HepG2 (cell line): ENCODE measurements at regions not wholly inside any gene's neighbourhood (a gene's known extent, or its start where the extent isn't known, plus 50 kb on each side); places are given as distances from the start of the nearest gene placed in this dataset.

Experiments used
- ATAC-seq: fragments of 200-7000 bp; cut with Tn5 transposase; 3 replicates; pipeline ENCODE4 v1.9.1; 2020; ENCODE audit warnings: mild to moderate bottlenecking, moderate library complexity
- BruUV-seq: library from RNA; stranded (reverse); fragments of 400-500 nt; replicated peaks from 2 replicates; lab custom pipeline; 2021; lab: Mats Ljungman, UMichigan
- CTCF ChIA-PET: fragments of 300-600 bp; formaldehyde crosslinking; extraction: SDS; loops from one replicate; lab custom pipeline; 2021; ENCODE audit warnings: low total read pairs, inconsistent platforms, low intra/inter-chr PET ratio; lab: Yijun Ruan, JAX
- POLR2A ChIA-PET: fragments of 350-600 bp; sonication (Branson Sonifier 250); formaldehyde crosslinking; loops from one replicate; lab custom pipeline; 2020; ENCODE audit warnings: antibody characterized with exemption, inconsistent platforms; lab: Yijun Ruan, JAX
- DNase-seq: peaks from one replicate; pipeline ENCODE4 v3.0.0-alpha.2; 2015; ENCODE audit warnings: low spot score
- FAIRE-seq: peaks from 3 replicates; lab custom pipeline; 2011; peaks lifted over from hg19 to GRCh38; lab: Jason Lieb, UNC
- H2AFZ ChIP-seq: one replicate; pipeline ENCODE4 v1.6.1; 2011; ENCODE audit warnings: low read length, inconsistent platforms
- H3K27ac ChIP-seq: fragments of 300-600 bp; 3 replicates; pipeline ENCODE4 v1.8.0; 2011; ENCODE audit warnings: mixed run types, mild to moderate bottlenecking, mixed read lengths, low read length, inconsistent platforms; ENCODE audit not compliant: insufficient read depth; ENCODE audit errors: extremely low read length
- H3K27me3 ChIP-seq, 2 experiments: fragments of 200-600 bp in 1 of 2; 2 replicates in 1 of 2; 3 replicates in 1 of 2; pipeline versions ENCODE4 v1.6.0 to v1.8.0; 2011; ENCODE audit warnings: low read length in 2 of 2, mild to moderate bottlenecking in 2 of 2, moderate library complexity in 2 of 2, inconsistent platforms in 1 of 2; ENCODE audit not compliant: insufficient read depth in 2 of 2, control insufficient read depth in 1 of 2
- H3K36me3 ChIP-seq, 2 experiments: fragments of 200-600 bp in 1 of 2; replicated peaks in 1 of 2; 2 replicates in 1 of 2; 3 replicates in 1 of 2; pipeline versions ENCODE4 v1.5.1 to v1.8.0; 2011; ENCODE audit warnings: low read length in 2 of 2, inconsistent platforms in 1 of 2; ENCODE audit not compliant: insufficient read depth in 2 of 2, control insufficient read depth in 1 of 2
- H3K4me1 ChIP-seq: 2 replicates; pipeline ENCODE4 v1.5.1; 2012; ENCODE audit warnings: low read length, inconsistent platforms; ENCODE audit not compliant: insufficient read depth
- H3K4me2 ChIP-seq: 2 replicates; pipeline ENCODE4 v1.6.0; 2011; ENCODE audit warnings: low read depth, low read length, inconsistent platforms
- H3K4me3 ChIP-seq, 3 experiments: fragments of 200-600 bp in 1 of 3; sonication (generic), shearing (Covaris generic) in 1 of 3; replicated peaks in 1 of 3; 2 replicates each; pipeline ENCODE4 v1.5.1; 2011 to 2016; ENCODE audit warnings: low read length in 3 of 3, inconsistent platforms in 2 of 3, low read depth in 2 of 3, mild to moderate bottlenecking in 2 of 3, control low read depth in 1 of 3, mixed read lengths in 1 of 3; ENCODE audit not compliant: insufficient read depth in 1 of 3
- H3K79me2 ChIP-seq: one replicate; pipeline ENCODE4 v1.6.1; 2011; ENCODE audit warnings: low read length, inconsistent platforms; ENCODE audit not compliant: insufficient read depth
- H3K9ac ChIP-seq: 2 replicates; pipeline ENCODE4 v1.6.0; 2011; ENCODE audit warnings: mild to moderate bottlenecking, low read depth, low read length, inconsistent platforms; ENCODE audit not compliant: insufficient read depth
- H3K9me3 ChIP-seq: 2 replicates; pipeline ENCODE4 v1.5.1; 2012; ENCODE audit warnings: mild to moderate bottlenecking, low read length
- H4K20me1 ChIP-seq: 2 replicates; pipeline ENCODE4 v1.6.0; 2011; ENCODE audit warnings: inconsistent platforms, mild to moderate bottlenecking, low read length, moderate library complexity; ENCODE audit not compliant: insufficient read depth
- IKZF1 ChIP-seq: fragments of 450-650 bp; IDR thresholded peaks from 2 replicates; pipeline ENCODE4 v1.7.1; 2016
- MAFG ChIP-seq: sonication (generic); formaldehyde crosslinking; IDR thresholded peaks from 2 replicates; pipeline ENCODE4 v1.5.1; 2020; ENCODE audit warnings: mild to moderate bottlenecking, missing genetic modification reagents
- NCOR1 ChIP-seq: fragments of 200-600 bp; sonication (generic); IDR thresholded peaks from 2 replicates; pipeline ENCODE4 v1.7.0; 2017; ENCODE audit warnings: antibody characterized with exemption, low read length, borderline replicate concordance
- SMC3 ChIP-seq: IDR thresholded peaks from 2 replicates; pipeline ENCODE4 v1.6.1; 2011; ENCODE audit warnings: low read length, improper control_type of control experiment
- SNAI1 ChIP-seq: sonication (generic); formaldehyde crosslinking; IDR thresholded peaks from 2 replicates; pipeline ENCODE4 v1.5.0; 2020; ENCODE audit warnings: mild to moderate bottlenecking, missing genetic modification reagents, borderline replicate concordance
- SRSF4 ChIP-seq: fragments of 200-400 bp; formaldehyde crosslinking; IDR thresholded peaks from one replicate; pipeline ENCODE4 v1.6.1; 2018; ENCODE audit warnings: mild to moderate bottlenecking, low read depth, low read length, moderate library complexity; ENCODE audit not compliant: poor library complexity, severe bottlenecking
- SRY ChIP-seq: sonication (generic); formaldehyde crosslinking; IDR thresholded peaks from 2 replicates; pipeline ENCODE4 v1.8.0; 2022; ENCODE audit warnings: mild to moderate bottlenecking, missing genetic modification reagents
- TFAP4 ChIP-seq: sonication (generic); IDR thresholded peaks from 2 replicates; pipeline ENCODE4 v1.6.1; 2016; ENCODE audit warnings: low read depth, borderline replicate concordance
- TSC22D2 ChIP-seq: sonication (generic); formaldehyde crosslinking; IDR thresholded peaks from 2 replicates; pipeline ENCODE4 v1.5.1; 2020; ENCODE audit warnings: missing genetic modification reagents, mild to moderate bottlenecking, borderline replicate concordance
- ZNF18 ChIP-seq: sonication (generic); formaldehyde crosslinking; IDR thresholded peaks from 2 replicates; pipeline ENCODE4 v1.8.0; 2022; ENCODE audit warnings: mild to moderate bottlenecking, missing genetic modification reagents; ENCODE audit not compliant: insufficient replicate concordance
- ZNF350 ChIP-seq: sonication (generic); formaldehyde crosslinking; IDR thresholded peaks from 2 replicates; pipeline ENCODE4 v1.4.0; 2020; ENCODE audit warnings: mild to moderate bottlenecking, low read depth, missing genetic modification reagents, borderline replicate concordance
- ZNF724P ChIP-seq: sonication (generic); formaldehyde crosslinking; IDR thresholded peaks from 2 replicates; pipeline ENCODE4 v1.8.0; 2022; ENCODE audit warnings: missing genetic modification reagents, borderline replicate concordance
- WGBS: methylation state at CpG from one replicate; pipeline ENCODE4 v1.1.6; 2017; ENCODE audit warnings: low lambda C conversion rate; 5-methylcytosine and 5-hydroxymethylcytosine counted together
- in situ Hi-C: cut with HindIII; loops from 2 replicates; pipeline ENCODE4 v1.10.0; 2017; ENCODE audit warnings: low pct_unique_long_range_greater_than_20kb; ENCODE audit not compliant: extremely low pct_ligation_motif_present
- intact Hi-C: fragments of 100-400 bp; cut with micrococcal nuclease; formaldehyde crosslinking; loops from one replicate; pipeline ENCODE4 v1.10.0; 2022; ENCODE audit not compliant: unreplicated experiment
- TF ChIP-seq, protein P1 (sequence below): sonication (generic); formaldehyde crosslinking; IDR thresholded peaks from 2 replicates; pipeline ENCODE4 v1.4.0; 2020; ENCODE audit warnings: missing genetic modification reagents, mild to moderate bottlenecking, borderline replicate concordance
- TF ChIP-seq, protein P2 (sequence below): IDR thresholded peaks from 2 replicates; pipeline ENCODE4 v1.6.1; 2018; ENCODE audit warnings: missing genetic modification reagents, mild to moderate bottlenecking, missing compliant biosample characterization
- TF ChIP-seq, protein P3 (sequence below): sonication (generic); formaldehyde crosslinking; conservative IDR thresholded peaks from 2 replicates; pipeline ENCODE4 v1.4.0; 2020; ENCODE audit warnings: missing genetic modification reagents

DNA sequence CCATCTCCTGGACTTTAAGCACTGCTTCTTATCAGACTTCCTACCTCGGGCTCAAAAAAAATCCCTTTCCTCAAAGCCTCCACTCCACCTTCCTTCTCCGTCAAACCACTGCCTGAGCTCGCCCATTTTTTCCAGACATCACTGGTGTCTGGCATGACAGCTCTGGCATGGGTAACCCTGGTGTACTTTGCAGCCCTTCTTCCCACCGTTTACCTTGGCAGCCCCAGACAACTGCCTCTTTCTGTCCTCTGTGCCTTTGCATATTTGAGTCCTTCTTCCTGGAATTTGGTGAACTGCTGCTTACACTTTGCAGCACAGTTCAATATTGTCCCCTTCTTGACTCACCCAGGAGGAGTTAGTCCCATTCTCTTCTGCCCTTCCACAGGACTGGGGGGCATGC, 144.6 kb upstream of the TBX20 start:
- DNase-seq, result no peak
- TF ChIP-seq NCOR1 (no peak), TFAP4 (no peak), ZNF724P (no peak), MAFG (no peak), SRY (CRISPR knock-in tag) (no peak), SNAI1 (CRISPR knock-in tag) (no peak), ZNF350 (CRISPR knock-in tag) (no peak), IKZF1 (no peak), SMC3 (no peak), TSC22D2 (CRISPR knock-in tag) (no peak), ZNF18 (CRISPR knock-in tag) (no peak), SRSF4 (no peak)
- TF ChIP-seq, protein P1, sequence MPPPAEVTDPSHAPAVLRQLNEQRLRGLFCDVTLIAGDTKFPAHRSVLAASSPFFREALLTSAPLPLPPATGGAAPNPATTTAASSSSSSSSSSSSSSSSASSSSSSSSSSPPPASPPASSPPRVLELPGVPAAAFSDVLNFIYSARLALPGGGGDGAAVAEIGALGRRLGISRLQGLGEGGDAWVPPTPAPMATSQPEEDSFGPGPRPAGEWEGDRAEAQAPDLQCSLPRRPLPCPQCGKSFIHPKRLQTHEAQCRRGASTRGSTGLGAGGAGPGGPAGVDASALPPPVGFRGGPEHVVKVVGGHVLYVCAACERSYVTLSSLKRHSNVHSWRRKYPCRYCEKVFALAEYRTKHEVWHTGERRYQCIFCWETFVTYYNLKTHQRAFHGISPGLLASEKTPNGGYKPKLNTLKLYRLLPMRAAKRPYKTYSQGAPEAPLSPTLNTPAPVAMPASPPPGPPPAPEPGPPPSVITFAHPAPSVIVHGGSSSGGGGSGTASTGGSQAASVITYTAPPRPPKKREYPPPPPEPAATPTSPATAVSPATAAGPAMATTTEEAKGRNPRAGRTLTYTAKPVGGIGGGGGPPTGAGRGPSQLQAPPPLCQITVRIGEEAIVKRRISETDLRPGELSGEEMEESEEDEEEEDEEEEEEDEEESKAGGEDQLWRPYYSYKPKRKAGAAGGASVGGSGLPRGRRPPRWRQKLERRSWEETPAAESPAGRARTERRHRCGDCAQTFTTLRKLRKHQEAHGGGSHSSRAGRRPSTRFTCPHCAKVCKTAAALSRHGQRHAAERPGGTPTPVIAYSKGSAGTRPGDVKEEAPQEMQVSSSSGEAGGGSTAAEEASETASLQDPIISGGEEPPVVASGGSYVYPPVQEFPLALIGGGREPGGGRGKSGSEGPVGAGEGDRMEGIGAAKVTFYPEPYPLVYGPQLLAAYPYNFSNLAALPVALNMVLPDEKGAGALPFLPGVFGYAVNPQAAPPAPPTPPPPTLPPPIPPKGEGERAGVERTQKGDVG (CRISPR knock-in tag), result no peak
- TF ChIP-seq, protein P2, sequence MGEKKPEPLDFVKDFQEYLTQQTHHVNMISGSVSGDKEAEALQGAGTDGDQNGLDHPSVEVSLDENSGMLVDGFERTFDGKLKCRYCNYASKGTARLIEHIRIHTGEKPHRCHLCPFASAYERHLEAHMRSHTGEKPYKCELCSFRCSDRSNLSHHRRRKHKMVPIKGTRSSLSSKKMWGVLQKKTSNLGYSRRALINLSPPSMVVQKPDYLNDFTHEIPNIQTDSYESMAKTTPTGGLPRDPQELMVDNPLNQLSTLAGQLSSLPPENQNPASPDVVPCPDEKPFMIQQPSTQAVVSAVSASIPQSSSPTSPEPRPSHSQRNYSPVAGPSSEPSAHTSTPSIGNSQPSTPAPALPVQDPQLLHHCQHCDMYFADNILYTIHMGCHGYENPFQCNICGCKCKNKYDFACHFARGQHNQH (CRISPR knock-in tag), result no peak
- TF ChIP-seq, protein P3, sequence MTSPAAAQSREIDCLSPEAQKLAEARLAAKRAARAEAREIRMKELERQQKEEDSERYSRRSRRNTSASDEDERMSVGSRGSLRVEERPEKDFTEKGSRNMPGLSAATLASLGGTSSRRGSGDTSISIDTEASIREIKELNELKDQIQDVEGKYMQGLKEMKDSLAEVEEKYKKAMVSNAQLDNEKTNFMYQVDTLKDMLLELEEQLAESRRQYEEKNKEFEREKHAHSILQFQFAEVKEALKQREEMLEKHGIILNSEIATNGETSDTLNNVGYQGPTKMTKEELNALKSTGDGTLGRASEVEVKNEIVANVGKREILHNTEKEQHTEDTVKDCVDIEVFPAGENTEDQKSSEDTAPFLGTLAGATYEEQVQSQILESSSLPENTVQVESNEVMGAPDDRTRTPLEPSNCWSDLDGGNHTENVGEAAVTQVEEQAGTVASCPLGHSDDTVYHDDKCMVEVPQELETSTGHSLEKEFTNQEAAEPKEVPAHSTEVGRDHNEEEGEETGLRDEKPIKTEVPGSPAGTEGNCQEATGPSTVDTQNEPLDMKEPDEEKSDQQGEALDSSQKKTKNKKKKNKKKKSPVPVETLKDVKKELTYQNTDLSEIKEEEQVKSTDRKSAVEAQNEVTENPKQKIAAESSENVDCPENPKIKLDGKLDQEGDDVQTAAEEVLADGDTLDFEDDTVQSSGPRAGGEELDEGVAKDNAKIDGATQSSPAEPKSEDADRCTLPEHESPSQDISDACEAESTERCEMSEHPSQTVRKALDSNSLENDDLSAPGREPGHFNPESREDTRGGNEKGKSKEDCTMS, result no peak
- TF ChIP-seq, all 625 proteins: peak for 0
- Histone ChIP-seq H3K9me3 (no peaks in the 10 kb centered on the region), H3K4me1 (no peaks in the 10 kb centered on the region), H2AFZ (no peak overlapping the region), H3K4me2 (no peak overlapping the region), H3K27me3 (no peaks in the 10 kb centered on the region; a peak in 1 of 5 replicates), H3K79me2 (no peaks in the 10 kb centered on the region), H3K4me3 (no peak overlapping the region), H4K20me1 (no peaks in the 10 kb centered on the region), H3K27ac (no peak overlapping the region), H3K36me3 (no peaks in the 10 kb centered on the region), H3K9ac (no peak overlapping the region)
- in situ Hi-C loops (no loop called here), intact Hi-C loops (no loop called here)
- ChIA-PET CTCF (no interaction called here), POLR2A (no interaction called here)
- BruUV-seq, result no TSS peak
- WGBS, result 11% methylated on average over 4 of the region's 4 CpGs
- no peak for ATAC-seq
- no peak for FAIRE-seq
